Jurkat, Clone E6-1 (cell line): ENCODE measurements at regions not wholly inside any gene's neighbourhood (a gene's known extent, or its start where the extent isn't known, plus 50 kb on each side); places are given as distances from the start of the nearest gene placed in this dataset.

ENCODE experiments used
- DNase-seq: peaks from one replicate; pipeline ENCODE4 v3.0.0-alpha.2; 2011; ENCODE audit warnings: low read depth, low spot score
- H3K4me3 ChIP-seq: 2 replicates; pipeline ENCODE4 v1.5.1; 2011; ENCODE audit warnings: mild to moderate bottlenecking, low read length, control low read depth, moderate library complexity

DNA sequence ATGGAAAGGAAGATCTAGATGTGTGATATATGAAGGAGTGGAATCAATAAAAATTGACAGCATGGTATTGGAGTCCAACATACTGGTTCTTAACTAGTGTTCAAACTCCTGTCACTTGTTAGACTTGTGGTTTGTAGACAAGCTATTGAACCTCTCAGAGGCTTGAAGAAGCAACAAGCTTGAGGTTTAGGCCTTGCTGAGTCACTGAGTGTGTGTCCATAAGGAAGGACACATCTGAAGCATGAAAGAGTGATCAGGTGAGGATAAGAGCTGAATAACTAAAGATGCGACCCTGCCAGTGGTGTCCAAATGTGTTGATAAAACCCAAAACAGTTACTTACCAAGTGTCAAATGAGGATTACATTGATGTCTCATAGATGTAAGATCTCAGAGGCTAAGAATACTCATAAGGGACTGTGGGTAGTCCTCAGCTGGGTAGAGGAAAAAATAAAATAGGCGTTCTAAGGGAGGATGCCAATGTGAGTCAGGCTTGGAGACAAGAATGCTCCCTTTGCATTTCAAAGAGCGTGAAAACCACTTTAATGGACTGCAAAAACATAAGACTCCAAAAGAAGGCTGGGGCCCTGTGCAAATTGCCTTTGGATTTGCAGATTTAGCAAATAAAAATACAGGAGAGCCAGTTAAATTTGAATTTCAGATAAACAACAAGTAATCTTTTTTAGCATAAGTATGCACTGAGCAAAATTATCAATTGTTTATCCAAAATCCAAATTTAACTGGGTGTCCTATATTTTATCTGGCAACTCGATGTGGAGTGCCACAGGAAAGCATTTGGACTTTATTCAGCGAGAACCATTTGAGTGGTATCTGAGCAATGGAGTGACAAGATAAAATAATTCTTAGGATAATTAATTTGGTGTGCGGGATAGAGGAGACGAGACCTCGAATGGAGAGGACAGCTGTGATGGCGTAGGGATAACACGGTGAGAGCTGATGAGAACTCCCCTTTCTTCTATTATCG, 757.3 kb upstream of the WWC1 start:
- H3K4me3 ChIP-seq, result no peak overlapping the region
- DNase-seq, result no peak

- no peak overlapping the region for H3K4me3 ChIP-seq
- DNase-seq, result no peak
Measured at GRCh38 chr5:167539747-167540146, 751.7 kb upstream of the WWC1 start.

DNA sequence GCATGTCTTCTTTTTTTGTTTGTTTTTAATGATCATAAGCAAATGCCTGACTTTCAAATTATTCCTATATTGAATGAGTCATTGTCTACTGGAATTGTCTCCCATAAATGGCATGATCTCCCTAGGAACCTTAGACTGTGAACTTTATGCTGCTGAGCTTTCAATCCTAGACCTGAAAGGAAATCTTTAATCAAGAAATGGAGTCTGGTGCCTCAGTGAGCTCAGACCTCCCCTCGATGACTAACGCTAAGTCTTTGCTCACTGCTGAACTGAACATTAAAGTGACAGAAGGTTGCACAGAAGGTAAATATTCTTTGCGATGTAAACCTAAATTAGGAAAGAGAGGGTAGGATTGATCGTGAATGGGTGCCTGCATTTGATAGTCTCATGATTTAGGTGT, 745.2 kb upstream of the WWC1 start:
- H3K4me3 ChIP-seq, result no peak overlapping the region
- no peak for DNase-seq

GRCh38 chr5:167552356-167552755, 739.1 kb upstream of the WWC1 start:
- H3K4me3 ChIP-seq, result no peak overlapping the region
- DNase-seq, result no peak

DNA sequence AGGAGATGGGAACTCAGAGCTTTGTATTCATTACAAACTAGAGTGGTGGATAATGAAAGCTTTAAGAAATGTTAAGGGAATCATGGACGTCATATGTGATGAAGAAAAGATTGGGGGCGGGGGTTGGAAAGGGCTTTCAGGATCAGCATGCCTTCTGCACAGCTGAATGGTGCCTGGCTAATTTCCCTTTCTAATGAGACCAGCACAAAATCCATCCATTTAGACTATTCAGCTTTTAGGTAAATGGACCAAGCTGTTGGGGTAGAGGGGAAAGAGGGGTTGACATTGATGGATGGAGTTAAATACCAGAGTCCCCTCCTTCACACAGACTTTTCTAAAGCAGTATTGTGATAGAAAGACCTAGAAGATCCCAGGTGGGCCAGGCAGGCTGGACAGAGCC, 737.9 kb upstream of the WWC1 start:
- DNase-seq, result no peak
- H3K4me3 ChIP-seq, result no peak overlapping the region

- DNase-seq, result no peak
- no peak overlapping the region for H3K4me3 ChIP-seq
Measured at GRCh38 chr5:167554564-167555290, 736.7 kb upstream of the WWC1 start.

DNA sequence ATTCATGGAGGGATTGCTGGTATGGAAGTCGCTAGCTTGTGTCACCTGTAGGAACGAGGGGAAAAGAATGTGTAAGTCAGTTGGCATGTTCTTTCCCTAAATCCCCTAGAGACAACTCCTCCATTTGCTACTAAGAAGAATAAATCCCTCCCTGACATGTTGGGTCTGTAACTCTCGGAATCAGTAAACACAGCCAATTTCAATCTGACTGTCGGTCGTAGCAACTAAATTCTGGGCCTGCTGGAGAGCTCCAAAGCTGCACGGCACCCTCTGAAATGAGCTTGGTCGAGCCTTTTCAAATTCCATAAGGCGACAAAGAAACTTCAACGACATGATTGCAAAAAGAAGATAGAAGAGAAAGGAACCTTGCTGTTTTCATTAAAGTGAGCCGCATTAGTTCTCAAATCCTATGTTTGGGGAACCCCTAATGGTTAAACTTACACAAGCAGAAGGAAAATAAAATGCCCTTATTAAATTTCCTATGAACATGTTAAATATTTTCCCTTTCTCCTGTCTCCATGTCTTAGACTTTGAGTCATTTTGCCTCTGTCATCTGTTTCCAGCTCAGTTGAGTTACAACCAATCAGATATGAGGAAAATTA, 735.8 kb upstream of the WWC1 start:
- H3K4me3 ChIP-seq, result no peak overlapping the region
- DNase-seq, result no peak

GRCh38 chr5:167557359-167557758, 734.1 kb upstream of the WWC1 start:
- no peak for DNase-seq
- no peak overlapping the region for H3K4me3 ChIP-seq

DNA sequence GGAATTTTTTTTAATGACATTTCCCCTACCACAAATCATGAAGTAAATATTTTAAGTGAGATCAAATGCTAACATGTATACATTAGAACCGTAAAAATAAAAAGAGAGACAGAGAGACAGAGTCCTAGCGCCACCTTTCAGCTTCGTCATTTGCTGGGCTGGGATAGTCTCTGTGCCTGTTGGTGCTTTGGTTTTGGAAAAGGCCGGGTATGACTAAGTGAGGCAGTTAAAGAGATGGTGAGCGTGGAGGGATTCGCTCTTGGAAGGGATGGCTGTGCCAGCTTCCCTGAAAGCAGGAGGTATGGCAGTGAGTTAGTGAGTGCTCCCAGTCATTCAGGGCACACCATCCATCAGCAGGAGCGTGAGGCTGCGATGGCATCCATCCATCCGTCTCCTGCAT, 729.6 kb upstream of the WWC1 start:
- no peak overlapping the region for H3K4me3 ChIP-seq
- DNase-seq, result no peak

DNA sequence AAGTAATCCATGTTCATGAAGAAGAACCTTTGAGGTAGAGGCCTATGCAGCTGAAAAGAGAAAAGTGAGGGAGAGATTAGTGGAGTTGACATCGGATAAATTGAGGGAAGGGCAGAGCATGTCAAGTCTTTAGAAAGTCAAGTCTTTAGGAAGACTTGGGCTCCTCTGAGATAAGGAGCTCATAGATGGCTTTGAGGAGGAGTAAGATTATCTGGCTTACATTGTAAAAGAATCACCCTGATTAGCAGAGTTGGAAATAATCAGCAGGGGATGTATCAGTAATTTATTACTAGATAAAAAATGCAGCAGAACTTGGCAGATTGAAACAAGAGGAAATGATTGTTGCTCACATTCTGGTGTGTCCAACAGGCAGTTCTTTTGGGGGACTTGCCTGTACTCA, 727.2 kb upstream of the WWC1 start:
- no peak overlapping the region for H3K4me3 ChIP-seq
- DNase-seq, result no peak

GRCh38 chr5:167565189-167565954, 726.1 kb upstream of the WWC1 start:
- DNase-seq, result no peak
- H3K4me3 ChIP-seq, result no peak overlapping the region

DNA sequence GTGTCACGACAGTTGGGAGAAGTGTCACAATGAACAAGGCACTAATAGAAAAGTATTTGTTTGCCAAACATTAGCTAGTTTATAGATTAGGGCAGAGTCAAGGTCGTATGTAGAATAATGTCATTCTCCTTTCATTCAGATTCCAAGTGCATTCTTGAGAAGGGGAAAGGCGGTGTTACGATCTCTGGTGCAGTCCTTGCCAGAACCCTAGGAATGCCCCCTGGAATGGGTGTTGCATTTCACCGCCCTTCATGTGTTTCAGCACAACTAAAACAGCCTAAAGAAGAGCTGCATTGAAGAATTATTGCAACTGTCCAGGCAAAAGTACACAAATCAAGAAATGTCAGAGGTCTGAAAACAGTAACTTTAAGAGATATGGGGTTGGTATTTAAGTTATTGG, 721.0 kb upstream of the WWC1 start:
- no peak for DNase-seq

GRCh38 chr5:167571824-167572223, 719.6 kb upstream of the WWC1 start:
- no peak overlapping the region for H3K4me3 ChIP-seq
- no peak for DNase-seq

More for the DNA sequence above, 721.0 kb upstream of the WWC1 start:
- no peak overlapping the region for H3K4me3 ChIP-seq

DNA sequence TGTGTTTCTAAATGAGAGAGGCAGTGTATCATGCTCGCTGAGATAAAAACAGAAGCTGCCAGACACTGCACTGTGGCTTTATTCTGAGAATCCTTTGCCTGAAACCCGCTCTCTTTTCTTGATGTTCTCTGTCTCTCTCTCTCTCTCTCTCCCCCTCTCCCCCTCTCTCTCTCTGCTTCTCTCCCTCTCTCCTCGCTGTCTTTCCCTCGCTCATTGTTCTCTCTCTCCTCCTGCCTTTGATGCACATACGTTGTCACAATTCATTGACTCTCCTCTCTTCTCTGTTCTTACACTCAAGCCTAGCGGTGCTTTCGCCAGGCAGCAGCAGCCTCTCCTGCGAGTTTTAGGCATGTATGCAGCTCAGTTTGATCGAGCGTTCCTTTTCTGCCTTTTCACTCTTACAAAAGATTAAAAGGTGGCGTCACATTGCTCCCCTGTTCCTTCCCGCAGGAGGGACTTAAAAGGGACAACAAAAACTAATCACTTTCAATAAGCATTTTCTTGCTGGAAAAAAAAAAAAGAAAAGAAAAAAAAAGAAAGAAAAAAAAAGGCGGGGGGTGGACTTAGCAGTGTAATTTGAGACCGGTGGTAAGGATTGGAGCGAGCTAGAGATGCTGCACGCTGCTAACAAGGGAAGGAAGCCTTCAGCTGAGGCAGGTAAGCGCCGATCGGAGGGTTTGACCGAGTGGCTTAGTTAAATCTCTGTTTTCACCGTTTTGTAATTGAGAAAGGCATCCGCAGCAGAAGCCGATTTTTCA, 717.9 kb upstream of the WWC1 start:
- no peak for DNase-seq
- H3K4me3 ChIP-seq, result no peak overlapping the region

DNA sequence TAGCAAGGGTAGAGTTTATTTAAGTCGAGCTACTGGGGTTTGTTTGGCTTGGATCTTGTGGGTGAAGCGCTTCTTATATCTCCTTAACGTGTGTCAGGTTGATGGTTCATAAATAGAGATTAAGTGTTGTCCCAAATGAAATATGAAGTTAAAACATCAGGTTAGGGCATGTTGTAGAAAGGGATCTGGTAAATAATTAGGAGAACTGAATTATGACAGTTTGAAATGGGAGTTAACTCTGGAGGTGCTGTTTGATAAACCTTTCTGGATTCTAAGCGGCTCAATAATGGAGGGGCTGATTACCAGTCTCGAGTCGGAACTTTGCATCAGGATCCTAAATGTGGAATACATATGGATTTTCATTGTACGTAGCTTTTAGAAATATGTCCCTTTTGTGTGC, 717.0 kb upstream of the WWC1 start:
- DNase-seq, result no peak
- H3K4me3 ChIP-seq, result no peak overlapping the region

DNA sequence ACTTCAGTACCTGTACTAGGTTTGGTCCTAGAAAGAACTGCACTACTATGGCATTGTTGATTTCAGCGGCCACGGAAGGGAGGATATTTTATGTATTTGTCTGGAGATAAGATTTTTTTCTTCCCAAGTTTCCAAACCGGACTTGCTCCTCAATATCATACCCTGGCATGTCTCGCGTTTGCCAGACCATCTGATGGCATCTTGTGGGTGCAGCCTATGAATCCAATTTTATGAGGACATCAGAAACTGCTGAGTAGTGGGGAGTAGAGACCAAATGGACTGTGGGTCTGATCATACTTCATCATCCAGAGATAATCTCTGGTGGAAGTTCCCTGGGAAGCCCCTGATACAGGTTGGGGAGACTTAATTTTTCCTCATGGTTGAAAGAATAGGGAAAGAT, 716.1 kb upstream of the WWC1 start:
- no peak for DNase-seq
- no peak overlapping the region for H3K4me3 ChIP-seq

GRCh38 chr5:167576126-167576525, 715.3 kb upstream of the WWC1 start:
- H3K4me3 ChIP-seq, result no peak overlapping the region
- DNase-seq, result no peak

GRCh38 chr5:167576897-167577296, 714.5 kb upstream of the WWC1 start:
- no peak overlapping the region for H3K4me3 ChIP-seq
- DNase-seq, result no peak

GRCh38 chr5:167577616-167578015, 713.8 kb upstream of the WWC1 start:
- no peak for DNase-seq
- H3K4me3 ChIP-seq, result no peak overlapping the region
